ENCODE measurements at regions not wholly inside any gene's neighbourhood (a gene's known extent, or its start where the extent isn't known, plus 50 kb on each side); places are given as distances from the start of the nearest gene placed in this dataset.
"Not testable (repeated sequence)": the region's sequence is repeated elsewhere in the genome, so short reads cannot be mapped to it uniquely, and the experiment has no call there.

DNA sequence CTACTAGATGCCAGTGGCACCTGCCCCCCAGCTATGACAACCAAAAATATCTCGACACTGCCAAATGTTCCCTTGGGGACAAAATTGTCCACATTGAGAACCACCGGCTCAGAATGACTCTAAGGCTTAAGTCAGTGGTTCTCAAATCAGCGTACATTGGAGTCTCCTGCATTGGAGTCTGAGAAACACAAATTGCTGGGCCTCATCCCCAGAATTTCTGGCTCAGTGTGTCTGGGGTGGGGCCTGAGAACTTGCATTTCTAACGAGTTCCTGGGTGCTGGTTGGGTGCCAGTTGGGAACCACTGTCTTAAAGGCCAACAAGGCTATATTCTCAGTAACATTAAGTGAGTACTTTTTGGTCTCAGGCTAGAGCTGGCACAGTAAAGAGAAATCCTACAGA lies 77.7 kb upstream of the GADD45A start:
- Mint-ChIP-seq H3K27ac (no peak overlapping the region), H3K36me3 (no peaks in the 10 kb centered on the region), H3K4me3 (no peak overlapping the region), H3K27me3 (peaks cover 4% of the 10 kb centered on the region), H3K9me3 (no peaks in the 10 kb centered on the region), H3K4me1 (peaks cover 5% of the 10 kb centered on the region)
- DNase-seq = no peak

DNA sequence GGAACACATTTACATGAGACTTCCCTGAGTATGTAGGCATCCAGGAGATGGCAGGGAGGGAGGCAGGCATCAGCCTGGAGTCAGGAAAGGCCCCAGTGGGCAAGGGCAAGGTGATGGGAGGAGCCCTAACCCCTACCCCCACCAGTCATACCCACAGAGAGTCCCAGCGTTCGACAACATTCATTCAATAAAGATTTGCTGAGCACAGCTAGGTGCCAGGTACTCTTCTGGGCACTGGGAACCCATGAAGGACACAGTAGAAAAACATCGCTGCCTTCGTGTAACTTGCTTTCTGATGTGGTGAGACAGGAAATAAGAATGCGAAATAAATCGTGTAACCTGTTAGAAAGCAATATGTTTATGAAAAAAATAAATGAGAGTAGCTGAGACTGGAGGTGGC lies 77.3 kb upstream of the GADD45A start:
- H3K36me3 Mint-ChIP-seq = no peaks in the 10 kb centered on the region
- H3K27ac Mint-ChIP-seq = no peak overlapping the region
- H3K4me1 Mint-ChIP-seq = peaks cover 5% of the 10 kb centered on the region
- H3K4me3 Mint-ChIP-seq = no peak overlapping the region
- no peaks in the 10 kb centered on the region for H3K9me3 Mint-ChIP-seq
- H3K27me3 Mint-ChIP-seq = peaks cover under 1% of the 10 kb centered on the region
- DNase-seq = no peak

DNA sequence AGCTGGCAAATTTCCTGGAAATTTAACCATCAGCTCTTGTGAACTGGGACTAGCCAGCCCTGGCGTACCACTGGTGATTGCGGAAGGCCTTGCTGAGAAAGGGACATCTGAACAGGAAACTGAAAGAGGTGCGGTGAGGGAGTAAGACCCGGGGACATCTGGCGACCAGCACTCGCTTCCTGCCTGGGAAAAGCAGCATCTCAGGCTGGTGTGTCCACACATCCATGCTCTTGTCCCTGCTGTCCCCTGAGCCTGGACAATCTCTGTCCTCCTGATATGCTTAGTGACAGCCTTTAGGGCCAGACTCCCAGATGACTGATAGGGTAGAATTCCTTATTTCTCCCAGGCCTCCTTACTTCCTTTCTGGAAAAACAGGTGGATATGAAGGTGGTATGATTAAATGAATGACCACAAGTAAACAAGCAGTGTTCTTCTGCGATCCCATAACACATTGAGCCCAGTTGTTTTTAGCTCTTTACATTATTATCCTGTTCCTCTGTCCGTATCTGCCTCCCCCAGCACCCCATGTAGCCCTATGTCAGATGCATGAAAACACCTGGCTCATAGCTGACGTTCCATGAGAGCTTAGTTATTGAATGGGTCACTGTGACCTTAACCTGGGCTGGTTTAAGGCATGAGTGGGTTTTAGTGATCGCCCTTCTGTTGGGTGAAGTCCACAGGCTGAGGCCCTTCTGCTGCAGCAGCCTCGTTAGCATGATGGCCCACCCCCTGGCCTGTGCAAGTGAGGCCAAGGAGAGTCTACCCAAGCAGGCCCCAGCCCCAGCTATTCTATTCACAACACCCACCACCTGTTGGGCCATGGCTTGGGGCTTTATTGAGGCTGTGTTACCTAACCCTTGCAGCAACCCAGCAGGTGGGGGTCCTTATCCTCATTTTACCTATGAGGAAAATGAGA lies 76.1 kb upstream of the GADD45A start:
- no peaks in the 10 kb centered on the region for H3K9me3 Mint-ChIP-seq
- no peaks in the 10 kb centered on the region for H3K36me3 Mint-ChIP-seq
- DNase-seq = no peak
- no peaks in the 10 kb centered on the region for H3K27me3 Mint-ChIP-seq
- no peak overlapping the region for H3K4me3 Mint-ChIP-seq
- peaks cover 5% of the 10 kb centered on the region for H3K4me1 Mint-ChIP-seq
- H3K27ac Mint-ChIP-seq = no peak overlapping the region

DNA sequence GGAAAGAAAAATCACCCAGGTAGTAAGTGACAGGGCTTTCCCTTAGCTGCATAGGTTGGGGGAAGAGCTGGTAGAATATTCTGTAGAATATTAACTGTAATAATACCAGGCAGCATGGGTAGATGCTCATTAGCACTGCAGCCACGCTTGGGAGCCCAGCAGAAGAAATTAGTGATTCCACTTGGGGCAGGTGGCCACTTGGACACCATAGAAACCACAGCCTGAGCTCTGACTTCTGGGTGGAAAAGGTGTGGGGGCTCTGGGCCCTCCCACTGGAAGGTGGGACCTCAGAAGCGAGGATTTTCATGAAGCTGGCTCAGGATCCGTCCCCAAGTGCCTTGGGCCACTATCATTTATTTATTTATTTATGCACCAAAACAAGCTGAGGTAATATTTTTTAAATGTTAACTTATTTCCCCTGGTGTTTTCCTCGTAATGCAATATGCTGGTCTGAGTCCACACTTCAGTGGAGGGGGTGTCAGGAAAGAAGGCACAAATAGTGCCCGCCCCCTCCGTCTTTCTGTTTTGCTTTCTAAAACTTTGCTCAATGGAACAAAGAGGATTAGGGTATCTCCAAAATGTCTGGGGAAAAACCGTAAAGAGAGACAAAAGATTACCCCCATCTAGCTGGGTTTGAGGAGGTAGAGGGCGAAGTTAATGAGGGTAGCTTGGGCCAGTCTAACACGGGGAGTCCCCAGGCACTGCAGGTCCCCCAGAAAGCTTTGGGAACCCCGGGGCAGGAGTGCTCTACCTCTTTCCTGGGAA lies 75.2 kb upstream of the GADD45A start:
- no peaks in the 10 kb centered on the region for H3K9me3 Mint-ChIP-seq
- no peak for DNase-seq
- H3K27me3 Mint-ChIP-seq = peaks cover 6% of the 10 kb centered on the region
- peaks cover 5% of the 10 kb centered on the region for H3K4me1 Mint-ChIP-seq
- no peak overlapping the region for H3K27ac Mint-ChIP-seq
- H3K4me3 Mint-ChIP-seq = no peak overlapping the region
- no peaks in the 10 kb centered on the region for H3K36me3 Mint-ChIP-seq

DNA sequence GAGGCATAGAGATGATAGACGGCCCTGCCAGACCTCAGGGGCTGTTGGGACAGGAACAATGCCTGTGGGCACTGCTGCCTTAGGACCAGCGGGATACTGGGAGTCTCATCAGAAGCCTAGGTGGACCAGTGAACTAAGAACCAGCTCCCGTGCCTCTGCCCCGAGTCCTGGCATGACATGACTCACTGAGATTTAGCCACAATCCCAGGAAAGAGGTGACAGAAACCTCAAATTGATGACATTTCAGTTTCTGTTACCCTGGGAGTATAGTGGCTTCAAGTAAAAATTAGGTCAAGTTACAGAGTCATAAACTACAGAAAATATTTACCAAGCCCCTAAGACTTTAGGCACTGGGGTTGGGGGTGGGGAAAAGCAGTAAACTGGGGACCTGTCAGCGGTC lies 74.6 kb upstream of the GADD45A start:
- Mint-ChIP-seq H3K36me3 (no peaks in the 10 kb centered on the region), H3K27ac (no peak overlapping the region), H3K27me3 (peaks cover 12% of the 10 kb centered on the region), H3K4me1 (peaks cover 5% of the 10 kb centered on the region), H3K9me3 (no peaks in the 10 kb centered on the region), H3K4me3 (no peak overlapping the region)
- no peak for DNase-seq

DNA sequence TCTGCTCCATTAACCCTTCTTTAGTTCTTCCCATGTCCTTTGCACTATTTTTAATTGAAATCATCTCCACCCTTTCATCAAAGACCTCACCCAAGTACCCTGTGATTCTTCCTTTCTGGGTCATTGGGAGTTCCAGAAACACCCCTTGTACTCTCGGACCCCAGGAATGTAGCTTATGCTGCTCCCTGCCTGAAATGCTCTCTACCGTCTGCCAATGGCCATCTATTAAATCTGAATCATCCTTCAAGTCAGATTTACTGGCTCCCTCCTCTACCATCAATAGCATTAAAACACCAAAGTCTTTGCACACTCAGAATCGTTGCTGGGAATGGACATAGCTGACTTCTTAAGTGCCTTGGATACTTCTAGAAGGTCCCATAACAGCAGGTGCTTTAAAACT lies 73.2 kb upstream of the GADD45A start:
- Mint-ChIP-seq H3K27me3 (peaks cover 17% of the 10 kb centered on the region), H3K4me3 (no peak overlapping the region), H3K9me3 (no peaks in the 10 kb centered on the region), H3K4me1 (peaks cover 5% of the 10 kb centered on the region), H3K27ac (no peak overlapping the region), H3K36me3 (no peaks in the 10 kb centered on the region)
- no peak for DNase-seq

DNA sequence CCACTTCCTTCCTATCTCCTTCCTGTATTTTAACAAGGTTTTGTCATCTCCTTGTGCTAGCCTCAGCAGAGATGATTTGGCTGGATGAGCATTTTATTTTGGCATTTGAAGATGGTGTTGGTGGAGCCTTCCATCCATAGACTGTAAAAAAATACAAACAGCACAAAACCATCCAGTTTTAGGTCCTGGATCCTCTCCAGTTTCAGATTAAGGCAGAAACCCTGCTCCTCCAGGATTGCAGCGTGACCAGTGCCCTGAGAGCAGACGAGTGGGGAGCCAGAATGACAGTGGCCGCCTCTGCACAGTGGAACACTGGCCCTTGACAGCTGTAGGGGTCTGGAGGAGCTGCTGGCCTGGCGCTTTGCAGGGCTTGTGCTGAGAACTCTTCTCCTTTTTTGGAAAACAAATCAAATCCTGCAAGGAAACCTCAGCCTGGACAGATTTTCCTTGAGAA lies 72.2 kb upstream of the GADD45A start:
- no peaks in the 10 kb centered on the region for H3K36me3 Mint-ChIP-seq
- H3K4me1 Mint-ChIP-seq = peaks cover 2% of the 10 kb centered on the region

DNA sequence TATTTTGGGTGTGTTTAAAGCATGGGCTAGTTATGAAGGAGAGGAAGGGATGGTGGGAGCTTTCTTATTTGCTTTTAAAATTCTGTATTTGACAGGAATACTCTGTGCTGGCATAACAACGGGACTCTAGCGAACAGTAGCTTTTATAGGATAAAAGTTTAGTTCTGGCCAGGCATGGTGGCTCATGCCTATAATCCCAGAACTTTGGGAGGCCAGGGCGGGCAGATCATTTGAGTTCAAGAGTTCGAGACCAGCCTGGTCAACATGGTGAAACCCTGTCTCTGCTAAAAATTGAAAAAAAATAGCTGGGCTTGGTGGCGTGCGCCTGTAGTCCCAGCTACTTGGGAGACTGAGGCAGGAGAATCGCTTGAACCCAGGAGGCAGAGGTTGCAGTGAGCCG lies 71.5 kb upstream of the GADD45A start:
- H3K9me3 Mint-ChIP-seq, H3K4me1 Mint-ChIP-seq, H3K36me3 Mint-ChIP-seq, H3K27ac Mint-ChIP-seq, DNase-seq, H3K4me3 Mint-ChIP-seq: not testable (repeated sequence)
- peaks cover 21% of the 10 kb centered on the region for H3K27me3 Mint-ChIP-seq

More for the DNA sequence above, 72.2 kb upstream of the GADD45A start:
- Mint-ChIP-seq H3K4me3 (no peak overlapping the region), H3K27ac (no peak overlapping the region), H3K27me3 (peaks cover 17% of the 10 kb centered on the region), H3K9me3 (no peaks in the 10 kb centered on the region)
- DNase-seq = no peak

DNA sequence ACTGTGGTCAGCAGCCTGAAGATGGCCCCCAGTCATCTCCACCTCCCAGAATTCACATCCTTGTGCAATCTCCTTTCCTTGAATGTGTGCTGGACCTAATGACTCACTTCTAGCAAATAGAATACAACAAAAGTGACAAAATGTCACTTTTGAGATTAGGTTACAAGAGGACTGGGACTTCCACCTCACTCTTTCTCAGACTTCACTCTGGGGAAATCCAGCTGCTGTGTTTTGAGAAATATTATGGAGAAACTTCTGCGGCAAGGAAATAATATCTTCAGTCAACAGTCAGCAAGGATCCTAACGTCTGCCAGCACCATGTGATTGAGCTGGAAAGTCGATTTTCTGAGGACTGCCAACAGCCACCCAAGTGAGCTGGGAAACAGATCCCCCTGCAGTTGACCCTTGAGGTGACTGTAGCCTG lies 70.5 kb upstream of the GADD45A start:
- no peak overlapping the region for H3K27ac Mint-ChIP-seq
- no peak for DNase-seq
- H3K27me3 Mint-ChIP-seq = peaks cover 24% of the 10 kb centered on the region
- H3K9me3 Mint-ChIP-seq = no peaks in the 10 kb centered on the region
- H3K4me1 Mint-ChIP-seq = no peaks in the 10 kb centered on the region
- no peaks in the 10 kb centered on the region for H3K36me3 Mint-ChIP-seq
- no peak overlapping the region for H3K4me3 Mint-ChIP-seq

DNA sequence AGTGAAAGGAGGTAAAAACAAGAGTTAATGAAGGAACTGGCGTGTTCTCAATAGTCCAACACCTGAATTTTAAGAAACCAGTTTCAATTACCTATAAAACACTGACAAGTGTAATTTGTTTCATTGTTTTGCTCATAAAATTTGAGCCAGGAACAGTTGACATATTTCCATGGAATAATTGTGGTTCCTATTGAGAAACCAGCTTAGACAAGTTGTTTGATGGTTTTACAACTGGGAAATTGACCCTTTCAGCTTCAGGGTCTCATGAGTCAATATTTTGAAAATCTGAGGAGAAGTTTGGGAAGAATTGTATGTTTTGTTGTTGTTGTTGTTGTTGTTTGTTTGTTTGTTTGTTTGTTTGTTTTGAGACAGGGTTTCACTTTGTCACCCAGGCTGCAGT lies 69.1 kb upstream of the GADD45A start:
- no peaks in the 10 kb centered on the region for H3K36me3 Mint-ChIP-seq
- no peak overlapping the region for H3K4me3 Mint-ChIP-seq
- H3K4me1 Mint-ChIP-seq = no peaks in the 10 kb centered on the region
- DNase-seq = no peak
- peaks cover 24% of the 10 kb centered on the region for H3K27me3 Mint-ChIP-seq
- no peaks in the 10 kb centered on the region for H3K9me3 Mint-ChIP-seq
- H3K27ac Mint-ChIP-seq = no peak overlapping the region

DNA sequence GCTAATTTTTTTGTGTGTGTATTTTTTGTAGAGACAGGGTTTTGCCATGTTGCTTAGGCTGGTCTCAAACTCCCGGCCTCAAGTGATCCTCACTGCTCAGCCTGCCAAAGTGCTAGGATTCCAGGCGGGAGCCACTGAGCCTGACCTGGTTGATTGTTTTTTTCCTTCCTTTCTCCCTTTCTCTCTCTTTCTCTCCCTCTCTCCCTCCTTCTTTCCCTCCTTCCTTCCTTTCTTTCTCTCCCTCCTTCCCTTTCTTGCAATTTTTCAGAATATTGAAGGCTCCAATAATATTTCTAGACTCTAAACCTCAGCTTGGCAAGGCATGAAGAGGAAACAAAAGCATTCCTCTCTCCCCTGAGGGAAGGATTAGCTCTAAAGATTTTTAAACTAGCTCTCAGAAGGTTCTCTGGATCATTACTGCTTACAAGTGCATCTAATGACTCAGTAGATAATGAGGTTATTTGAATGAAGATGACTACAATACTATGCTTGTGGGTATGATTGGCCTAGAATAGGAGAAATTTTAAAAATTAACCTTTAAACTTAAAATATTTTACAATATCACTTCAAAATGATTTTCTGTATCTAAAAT lies 68.5 kb upstream of the GADD45A start:
- H3K27ac Mint-ChIP-seq = no peak overlapping the region
- H3K9me3 Mint-ChIP-seq = no peaks in the 10 kb centered on the region
- no peaks in the 10 kb centered on the region for H3K36me3 Mint-ChIP-seq
- H3K4me3 Mint-ChIP-seq = no peak overlapping the region
- no peak for DNase-seq
- H3K27me3 Mint-ChIP-seq = peaks cover 24% of the 10 kb centered on the region
- no peaks in the 10 kb centered on the region for H3K4me1 Mint-ChIP-seq

DNA sequence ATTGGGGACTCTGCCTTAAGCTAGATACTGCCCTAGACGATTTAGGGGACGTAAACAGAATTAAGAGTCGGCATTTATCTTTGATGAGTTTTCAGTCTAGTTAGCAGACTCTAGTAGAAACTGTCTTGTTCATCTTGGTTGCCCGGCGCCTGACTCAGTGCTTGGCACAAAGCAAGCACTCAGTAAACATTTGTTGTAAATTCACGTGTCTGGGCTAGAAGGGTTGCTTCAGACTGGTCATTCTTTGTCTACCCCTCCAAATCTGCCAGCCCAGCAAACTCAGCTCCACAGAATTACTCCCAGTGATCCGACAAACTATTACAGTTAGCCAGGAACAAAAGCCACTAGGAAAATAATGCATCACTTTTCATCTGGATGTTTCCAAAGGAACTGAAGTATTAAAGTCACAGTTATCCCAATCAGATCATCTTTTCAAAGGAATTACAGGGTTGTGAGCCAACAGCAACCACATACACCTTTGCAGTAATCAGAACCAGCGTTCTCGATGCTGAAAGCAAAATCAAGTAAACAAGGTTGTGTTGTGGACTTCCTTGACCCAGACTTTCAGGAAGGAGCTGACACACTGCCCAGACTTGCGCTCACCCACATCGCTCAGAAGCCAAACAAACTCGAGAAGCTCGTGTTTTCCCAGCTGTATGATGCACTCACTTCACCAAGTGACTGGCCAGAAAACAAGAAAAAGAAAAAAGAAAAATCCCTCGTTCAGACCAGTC lies 66.5 kb upstream of the GADD45A start:
- peaks cover 24% of the 10 kb centered on the region for H3K27me3 Mint-ChIP-seq
- no peaks in the 10 kb centered on the region for H3K9me3 Mint-ChIP-seq
- H3K27ac Mint-ChIP-seq = no peak overlapping the region
- no peaks in the 10 kb centered on the region for H3K4me1 Mint-ChIP-seq
- no peak for DNase-seq
- H3K4me3 Mint-ChIP-seq = no peak overlapping the region
- no peaks in the 10 kb centered on the region for H3K36me3 Mint-ChIP-seq

DNA sequence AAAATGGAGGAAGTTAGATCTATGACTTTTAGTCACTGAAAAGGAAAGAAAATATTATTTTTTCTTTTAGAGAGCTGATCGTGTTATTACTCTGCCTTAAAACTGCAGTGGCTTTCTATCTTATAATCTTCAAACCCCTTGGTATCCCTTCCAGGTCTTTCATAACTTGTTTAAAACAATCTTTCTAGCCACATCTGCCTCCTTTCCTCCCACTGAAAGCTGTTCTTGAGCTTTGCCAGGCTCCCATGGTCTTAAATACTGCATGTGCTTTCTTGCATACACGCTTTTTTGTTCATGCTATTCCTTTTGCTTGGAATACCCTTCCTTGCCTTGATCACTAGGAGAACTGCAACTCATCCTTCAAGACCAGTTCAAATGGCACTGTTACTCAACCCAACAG lies 65.9 kb upstream of the GADD45A start:
- no peak overlapping the region for H3K4me3 Mint-ChIP-seq
- no peaks in the 10 kb centered on the region for H3K4me1 Mint-ChIP-seq
- H3K27ac Mint-ChIP-seq = no peak overlapping the region

DNA sequence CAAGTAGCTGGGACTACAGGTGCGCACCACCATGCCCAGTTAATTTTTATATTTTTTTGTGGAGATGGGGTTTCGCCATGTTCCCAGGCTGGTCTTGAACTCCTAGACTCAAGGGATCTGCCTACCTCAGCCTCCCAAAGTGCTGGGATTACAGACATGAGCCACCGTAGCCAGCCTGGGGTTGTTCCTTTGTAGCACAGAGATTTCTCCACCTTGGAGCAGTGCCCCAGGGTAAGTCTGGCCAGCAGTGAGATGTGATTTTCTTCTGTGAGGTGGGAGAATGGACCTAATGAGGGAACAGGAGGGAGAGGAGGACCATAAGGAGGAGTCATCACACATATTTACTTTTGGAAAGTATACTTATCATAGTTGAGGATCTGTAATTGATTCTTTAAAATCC lies 61.1 kb upstream of the GADD45A start:
- Mint-ChIP-seq H3K36me3 (no peaks in the 10 kb centered on the region), H3K9me3 (peaks cover 3% of the 10 kb centered on the region), H3K4me1 (no peaks in the 10 kb centered on the region), H3K27ac (no peak overlapping the region), H3K27me3 (no peaks in the 10 kb centered on the region), H3K4me3 (no peak overlapping the region)
- no peak for DNase-seq

More for the DNA sequence above, 65.9 kb upstream of the GADD45A start:
- no peaks in the 10 kb centered on the region for H3K36me3 Mint-ChIP-seq
- H3K27me3 Mint-ChIP-seq = peaks cover 24% of the 10 kb centered on the region
- H3K9me3 Mint-ChIP-seq = no peaks in the 10 kb centered on the region
- DNase-seq = no peak

DNA sequence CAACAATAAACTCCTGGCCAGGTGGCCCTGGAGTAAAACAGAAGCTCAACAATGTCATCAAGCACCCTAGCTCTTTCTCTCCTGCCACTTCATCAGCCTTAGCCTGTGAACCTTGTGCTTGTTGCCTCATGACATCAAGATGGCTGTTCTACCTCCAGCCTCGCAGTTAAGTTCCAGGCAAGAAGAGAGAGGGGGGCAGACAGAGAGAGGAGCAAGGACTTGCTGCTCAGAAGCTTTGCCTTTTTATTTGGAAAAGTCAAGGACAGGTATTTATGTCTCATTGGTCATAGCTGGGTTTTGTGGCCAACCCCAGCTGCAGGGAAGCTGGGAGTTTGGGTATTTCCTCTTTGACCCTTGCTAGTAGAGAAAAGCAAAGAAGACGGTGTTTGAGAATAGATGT lies 60.3 kb upstream of the GADD45A start:
- H3K4me1 Mint-ChIP-seq = no peaks in the 10 kb centered on the region
- no peaks in the 10 kb centered on the region for H3K27me3 Mint-ChIP-seq
- no peak overlapping the region for H3K4me3 Mint-ChIP-seq
- H3K36me3 Mint-ChIP-seq = no peaks in the 10 kb centered on the region
- DNase-seq = no peak
- H3K27ac Mint-ChIP-seq = no peak overlapping the region
- H3K9me3 Mint-ChIP-seq = peaks cover 3% of the 10 kb centered on the region

Data from activated naive CD8-positive, alpha-beta T cell treated with anti-CD3 and anti-CD28 coated beads for 36 hours (primary cell).